Activated effector memory CD4-positive, alpha-beta T cell treated with anti-CD3 and anti-CD28 coated beads, Interleukin-2, amount 50 U/mL, for 16 hours (primary cell): ENCODE measurements at regions not wholly inside any gene's neighbourhood (a gene's known extent, or its start where the extent isn't known, plus 50 kb on each side); places are given as distances from the start of the nearest gene placed in this dataset.

ENCODE experiments used
- DNase-seq: peaks from one replicate; pipeline ENCODE4 v3.0.0-alpha.2; 2020

DNA sequence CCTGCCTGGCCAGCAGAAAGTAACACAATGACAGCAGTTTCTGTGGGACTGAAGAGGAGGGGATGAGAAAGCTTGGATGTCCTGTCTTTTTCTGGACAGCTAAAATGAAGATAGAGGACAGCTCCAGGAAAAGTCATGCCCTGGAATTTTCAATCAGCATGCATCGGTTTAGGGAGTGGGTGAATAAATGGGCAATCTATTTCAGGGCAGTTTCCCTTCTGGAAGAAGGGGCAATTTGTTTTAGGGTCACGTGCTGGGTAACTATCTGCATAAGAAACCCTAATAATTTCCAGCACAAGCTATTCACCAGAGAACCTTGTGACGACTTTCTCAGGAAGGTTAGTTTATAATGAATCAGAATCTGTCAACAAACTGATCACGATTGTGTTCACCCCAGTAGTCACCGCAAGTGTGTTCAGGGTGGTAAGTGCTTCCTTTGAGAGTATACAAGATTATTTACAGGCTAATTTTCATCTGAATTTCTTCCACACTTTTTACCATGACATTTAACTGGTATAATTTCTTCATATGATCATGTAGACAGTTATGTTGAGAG, 318.0 kb upstream of the GBE1 start:
- no peak for DNase-seq

DNA sequence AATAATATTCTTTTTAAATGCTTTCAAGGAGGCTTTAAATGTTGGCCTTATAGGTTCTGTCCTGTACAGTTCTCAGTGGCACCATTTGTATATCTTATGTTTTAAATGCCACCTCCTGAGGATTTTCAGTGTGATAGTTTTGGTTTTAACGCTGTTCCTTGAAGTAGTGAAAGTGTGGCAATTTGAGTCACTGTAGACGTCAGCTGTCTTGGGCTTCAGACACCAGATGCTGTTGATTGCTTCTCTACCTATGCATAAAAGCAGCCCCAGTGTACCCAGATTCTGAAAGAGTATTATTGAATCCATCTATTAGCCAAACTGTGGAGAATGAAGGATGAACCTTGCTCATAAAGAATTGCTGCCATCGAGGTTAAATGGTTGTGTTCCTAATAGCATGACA, 316.8 kb upstream of the GBE1 start:
- DNase-seq, result no peak

DNA sequence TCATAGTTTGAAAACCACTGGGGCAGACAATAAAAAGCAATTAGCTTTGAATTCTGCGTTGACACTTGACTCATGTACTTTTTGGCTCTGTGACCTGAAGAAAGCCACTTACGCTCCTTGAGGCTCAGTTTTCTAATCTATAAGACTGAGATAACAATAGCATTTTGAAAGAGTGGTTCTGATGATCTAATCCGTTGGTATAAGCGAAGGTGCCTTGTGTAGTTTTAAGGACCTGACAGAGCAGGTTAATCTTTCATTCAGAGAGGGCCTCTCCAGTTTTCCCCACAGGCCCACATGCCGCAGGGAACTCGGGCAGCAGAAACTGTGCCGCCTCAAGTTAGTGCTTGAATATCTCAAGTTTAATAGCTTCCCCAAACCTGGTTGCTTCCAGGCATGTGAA, 306.0 kb upstream of the GBE1 start:
- no peak for DNase-seq

DNA sequence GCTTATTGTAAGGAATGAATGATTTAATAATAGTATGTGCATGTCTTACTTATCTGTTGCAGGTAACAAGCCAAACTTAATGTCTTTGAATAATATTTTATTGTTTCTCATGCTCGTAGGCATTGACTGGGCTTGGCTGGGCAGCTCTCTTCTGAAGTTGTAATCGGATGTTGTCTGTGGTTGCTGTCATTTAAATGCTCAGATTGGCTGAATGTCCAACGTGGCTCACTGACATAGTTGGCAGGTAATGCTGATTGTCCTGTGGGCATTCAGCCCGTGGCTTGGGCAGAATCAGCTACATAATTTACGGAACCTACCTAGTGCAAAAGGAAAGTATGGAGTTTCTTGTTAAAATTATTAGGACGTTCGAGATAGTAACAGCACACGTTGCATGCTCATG, 297.4 kb upstream of the GBE1 start:
- DNase-seq, result no peak

DNA sequence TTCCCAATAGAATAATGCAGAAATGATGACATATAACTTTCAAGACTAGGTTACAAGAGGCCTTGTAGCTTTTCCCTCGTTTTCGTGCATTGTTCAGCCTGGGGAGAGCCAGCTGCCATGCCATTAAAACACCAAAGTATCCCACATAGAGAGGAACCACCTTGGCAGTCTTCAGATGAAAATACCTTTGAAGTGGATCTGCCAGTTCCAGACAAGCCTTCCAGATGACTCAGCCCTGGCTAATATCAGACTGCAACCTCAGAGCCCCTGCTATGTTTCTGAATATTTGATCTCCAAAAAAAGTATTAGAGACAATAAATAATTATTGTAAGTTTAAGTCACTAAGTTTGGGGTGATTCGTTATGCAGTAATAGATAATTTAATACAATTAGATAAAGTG, 294.3 kb upstream of the GBE1 start:
- DNase-seq, result no peak

DNA sequence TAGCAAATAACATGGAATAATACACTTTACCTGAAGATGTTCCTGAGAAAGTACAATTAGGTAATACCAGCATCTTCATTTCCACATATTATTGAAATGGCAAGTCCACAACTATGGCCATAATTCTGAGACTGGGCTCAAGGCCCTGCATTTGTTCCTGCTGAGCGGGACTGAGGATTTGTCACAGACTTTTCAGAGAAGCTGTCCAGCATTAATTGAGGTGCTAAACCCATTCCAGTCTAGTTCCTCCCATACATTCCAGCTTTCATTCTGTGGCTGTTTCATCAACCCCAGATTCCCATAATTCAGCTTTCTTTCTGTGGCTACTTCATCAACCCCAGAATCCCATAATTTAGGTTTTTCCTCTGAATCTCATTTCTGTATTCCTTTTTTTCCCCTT, 293.4 kb upstream of the GBE1 start:
- DNase-seq, result no peak

DNA sequence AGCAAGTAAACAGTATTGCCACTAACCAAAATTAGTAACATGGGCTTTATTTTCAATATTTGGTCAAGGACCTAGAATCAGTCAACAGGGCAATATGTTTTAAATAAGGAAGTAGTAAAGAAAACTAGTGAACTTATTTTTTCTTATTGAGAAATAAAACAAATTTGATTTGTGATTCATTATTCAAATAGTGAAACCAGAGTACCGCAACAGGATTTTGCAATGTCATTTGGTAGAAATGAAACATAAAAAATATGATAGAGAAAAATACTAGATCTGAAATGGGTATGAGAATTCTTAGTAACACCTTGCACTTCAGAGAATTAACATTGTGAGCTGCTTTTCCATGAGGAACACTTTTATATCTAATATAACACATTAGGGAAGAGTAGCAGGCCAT, 291.8 kb upstream of the GBE1 start:
- no peak for DNase-seq

DNA sequence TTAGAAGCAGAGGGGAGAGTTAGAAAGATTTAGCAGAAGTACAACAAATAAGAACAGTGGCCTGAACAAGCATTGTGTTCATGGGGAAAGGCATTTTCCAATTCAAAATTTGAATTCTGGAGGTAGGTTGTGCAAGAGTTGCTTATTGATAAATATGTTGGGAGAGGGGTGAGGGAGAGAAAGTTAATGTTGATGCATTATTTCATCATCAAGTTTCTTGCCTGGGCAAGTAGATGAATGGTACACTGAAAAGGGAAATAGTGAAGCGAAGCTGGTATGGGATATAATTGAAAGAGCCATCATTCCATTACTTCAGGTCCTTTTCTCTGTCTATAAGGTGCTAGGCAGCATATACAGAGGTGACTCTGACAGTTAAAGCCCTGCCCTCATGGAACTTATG, 288.9 kb upstream of the GBE1 start:
- no peak for DNase-seq

DNA sequence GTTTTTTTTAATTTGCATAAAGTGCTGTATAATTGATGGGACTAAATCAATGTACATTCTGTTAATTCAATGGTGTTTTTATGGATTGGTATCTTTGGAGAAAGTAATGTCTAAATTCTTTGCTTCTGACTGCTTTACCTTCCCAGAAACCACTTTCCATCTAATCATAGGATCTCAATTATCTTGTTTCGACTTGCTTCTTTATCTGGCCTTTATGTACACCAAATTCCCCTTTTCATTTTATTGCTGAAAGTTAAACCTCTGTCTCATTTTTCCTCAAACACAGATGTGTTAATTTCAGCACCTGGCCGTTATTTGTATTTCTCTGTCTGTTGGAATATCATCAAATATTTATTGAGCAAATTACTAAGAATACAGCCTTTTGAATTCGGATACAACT, 287.3 kb upstream of the GBE1 start:
- no peak for DNase-seq

DNA sequence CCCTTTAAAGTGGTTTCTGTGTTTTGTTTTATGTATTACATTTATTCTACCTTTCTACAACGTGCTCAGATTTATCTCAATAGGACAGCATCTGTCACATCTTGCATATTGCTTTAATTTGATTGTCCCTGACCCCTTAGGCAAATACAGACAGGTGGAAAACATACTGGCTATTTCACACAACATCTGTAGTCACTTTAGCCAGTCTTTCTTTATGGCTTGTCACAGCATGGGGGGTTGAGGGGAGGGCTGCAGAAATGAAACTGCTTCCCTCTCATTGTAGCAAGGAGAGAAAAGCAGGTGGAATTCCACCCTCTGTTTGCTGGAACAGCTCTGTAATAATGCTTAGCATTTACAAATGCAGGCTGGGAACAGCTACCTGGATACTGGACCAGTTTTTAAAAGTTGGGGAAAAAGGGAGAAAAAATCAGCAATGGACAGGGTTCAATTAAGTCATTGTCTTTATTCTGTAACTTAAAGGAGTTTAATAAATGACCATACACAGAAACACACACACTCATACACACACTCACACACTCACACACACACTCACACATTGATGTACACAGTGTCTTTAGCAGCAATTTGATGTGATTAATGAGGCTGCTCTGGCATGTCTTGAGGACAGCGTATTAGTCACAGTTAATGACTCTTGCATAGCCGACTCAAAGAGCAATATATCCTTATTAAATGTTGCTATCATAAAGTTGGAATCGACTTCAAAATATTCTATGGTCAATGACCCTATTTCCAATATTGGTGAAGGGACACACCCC, 283.7 kb upstream of the GBE1 start:
- DNase-seq, result no peak

DNA sequence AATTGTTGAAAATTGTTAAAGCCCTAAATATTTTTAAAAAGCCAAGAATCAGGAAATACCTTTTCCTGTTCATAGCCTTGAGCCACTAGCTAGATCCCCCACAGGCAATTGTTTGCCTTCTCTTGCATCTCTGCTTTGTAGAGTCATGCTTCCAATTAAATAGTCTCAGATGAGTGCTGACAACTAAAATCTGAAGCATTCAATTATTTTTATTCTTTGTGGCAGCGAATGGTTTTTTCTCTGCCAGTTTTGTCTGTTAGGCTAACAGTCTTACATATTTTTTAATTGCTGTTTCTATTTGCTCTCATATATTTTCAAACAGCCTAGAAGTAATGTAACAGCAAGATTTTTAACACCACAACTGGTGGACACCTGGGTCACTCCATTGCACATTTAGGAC, 277.1 kb upstream of the GBE1 start:
- no peak for DNase-seq

DNA sequence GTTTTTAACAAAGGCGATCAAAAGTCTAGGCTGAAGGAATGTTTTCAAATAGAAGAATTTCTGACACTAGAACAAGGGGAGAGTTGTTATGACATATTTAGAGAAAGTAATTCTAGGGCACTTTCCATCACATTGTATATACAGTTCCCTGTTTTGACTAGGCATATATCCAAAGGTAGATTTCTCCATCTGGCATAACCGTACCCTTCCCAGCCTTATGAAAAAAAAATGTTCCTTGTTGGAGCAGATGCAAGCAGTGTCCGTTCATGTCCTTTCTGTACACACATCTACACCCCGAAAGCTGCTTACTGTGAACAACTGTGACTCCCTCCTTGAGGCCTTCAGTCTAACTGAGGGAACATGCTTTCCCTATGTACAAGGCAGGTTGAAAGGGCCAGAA, 271.7 kb upstream of the GBE1 start:
- DNase-seq, result no peak

DNA sequence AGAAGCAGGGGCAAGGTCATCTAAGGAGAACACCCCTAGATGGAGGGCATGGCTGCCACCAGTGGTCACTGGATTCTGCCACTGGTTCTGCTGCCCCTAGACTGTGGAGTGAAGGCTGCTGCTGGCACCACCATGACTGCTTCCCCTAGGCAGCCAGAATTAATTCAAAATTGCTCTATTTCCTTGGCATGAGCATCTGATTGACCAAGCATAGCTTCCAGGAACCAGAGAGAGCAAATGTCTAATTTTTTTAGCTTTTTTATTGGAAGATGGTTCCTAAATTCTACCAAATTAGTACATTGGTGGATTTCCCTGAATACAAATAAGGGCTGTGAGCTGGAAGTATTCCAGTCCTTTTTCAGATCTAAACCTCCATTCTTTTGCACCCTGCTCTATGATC, 270.2 kb upstream of the GBE1 start:
- DNase-seq, result no peak

DNA sequence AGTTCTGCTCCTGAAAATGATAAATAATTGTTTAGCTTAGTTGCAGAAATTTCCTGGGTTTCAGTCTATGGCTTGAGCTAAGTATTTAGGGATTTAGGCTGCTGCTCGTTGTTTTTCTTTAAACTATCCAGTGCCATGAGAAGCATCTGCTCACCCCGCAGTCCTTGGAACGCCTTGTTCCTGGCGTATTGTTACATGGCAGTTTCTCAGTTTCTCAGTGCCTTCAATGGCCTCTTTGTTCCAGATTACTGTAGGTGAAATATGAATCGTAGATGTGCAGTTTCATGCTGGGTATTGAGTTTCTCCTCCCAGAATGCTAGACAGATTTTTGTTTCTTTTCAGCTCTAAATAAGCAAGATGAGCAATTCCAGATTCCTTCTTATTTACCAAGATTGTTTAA, 269.5 kb upstream of the GBE1 start:
- DNase-seq, result no peak

DNA sequence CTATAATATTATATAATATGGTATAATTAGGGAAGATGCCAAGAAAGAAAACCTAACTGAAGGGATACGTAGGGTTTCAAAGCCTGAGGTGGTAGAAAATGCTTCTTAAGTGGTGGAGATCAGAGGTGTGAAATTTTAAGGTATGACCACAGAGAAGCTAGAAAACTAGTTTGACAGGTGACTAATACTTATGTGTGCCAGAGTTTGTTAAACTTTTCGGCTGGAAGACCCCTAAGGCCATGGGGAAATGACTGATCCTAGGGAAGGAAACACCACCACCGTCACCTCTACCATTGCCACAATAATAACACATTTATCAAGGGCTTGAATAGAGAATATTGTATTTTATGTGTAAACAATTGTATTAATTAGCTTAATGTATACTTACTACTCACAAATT, 261.4 kb upstream of the GBE1 start:
- DNase-seq, result no peak

DNA sequence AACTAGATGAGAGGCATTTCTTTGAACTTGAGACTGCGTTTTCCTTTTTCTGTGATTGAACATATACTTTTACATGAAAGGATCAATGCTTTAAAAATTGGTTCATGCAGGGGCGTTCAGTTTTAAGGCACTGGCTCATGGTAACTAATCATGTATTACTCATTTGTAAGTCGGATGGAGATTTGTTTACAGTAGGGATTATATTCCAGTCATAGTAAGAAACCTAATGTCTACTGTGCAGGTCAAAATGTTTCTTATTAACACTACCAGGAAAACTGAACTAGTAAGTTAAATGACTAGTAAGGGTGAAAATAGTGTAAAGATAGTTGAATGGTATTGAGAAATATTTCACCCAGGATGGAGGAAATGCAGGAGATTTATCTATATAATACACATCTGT, 258.8 kb upstream of the GBE1 start:
- no peak for DNase-seq

DNA sequence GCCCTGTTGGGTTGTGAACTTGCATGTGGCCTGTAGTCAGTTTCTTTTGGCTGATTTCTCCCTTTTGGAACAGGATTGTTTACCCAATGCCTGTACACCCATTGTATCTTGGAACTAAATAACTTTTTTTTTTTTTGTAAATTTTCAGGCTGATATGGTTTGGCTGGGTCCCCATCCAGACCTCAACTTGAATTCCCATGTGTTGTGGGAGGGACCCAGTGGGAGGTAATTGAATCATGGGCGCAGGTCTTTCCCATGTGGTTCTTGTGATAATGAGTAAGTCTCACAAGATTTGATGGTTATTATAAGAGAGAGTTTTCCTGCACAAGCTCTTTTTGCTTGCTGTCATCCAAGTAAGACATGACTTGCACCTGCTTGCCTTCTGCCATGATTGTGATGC, 253.8 kb upstream of the GBE1 start:
- no peak for DNase-seq

DNA sequence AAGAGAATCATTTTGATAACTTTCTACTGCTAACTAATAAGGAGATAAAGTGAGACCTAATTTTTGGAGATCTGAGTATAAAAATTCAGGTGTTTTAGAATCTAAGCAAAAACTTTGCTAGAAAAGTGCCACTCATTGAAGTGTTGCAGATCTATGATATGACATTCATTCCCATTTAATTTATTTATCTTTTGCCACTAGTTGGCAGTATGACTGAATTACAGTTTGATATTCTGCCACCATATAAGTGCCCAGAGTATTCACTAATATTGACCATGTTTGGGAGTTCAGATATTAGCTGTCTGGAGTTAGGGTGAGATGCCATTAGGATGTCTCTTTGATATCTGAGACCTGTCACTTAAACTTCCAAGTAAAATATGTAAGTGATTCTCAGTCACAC, 251.3 kb upstream of the GBE1 start:
- no peak for DNase-seq

DNA sequence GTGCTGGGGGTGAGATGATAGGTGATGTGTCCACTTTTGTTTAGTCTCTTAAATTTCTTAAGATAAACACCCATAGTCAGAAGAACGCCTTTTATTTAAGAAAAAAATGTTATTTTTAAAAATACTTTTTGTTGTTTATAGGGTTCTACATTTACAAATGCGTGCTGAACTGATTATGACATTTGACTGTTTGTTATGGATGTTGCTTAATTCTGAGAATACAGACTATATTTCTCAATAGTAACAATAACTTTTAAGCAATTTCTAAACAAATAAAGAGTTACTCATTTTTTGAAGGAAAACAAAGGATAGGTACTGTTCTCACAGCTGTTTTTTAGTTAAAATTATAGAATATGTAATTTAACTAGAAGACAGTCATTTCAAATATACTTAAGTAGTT, 249.9 kb upstream of the GBE1 start:
- no peak for DNase-seq

DNA sequence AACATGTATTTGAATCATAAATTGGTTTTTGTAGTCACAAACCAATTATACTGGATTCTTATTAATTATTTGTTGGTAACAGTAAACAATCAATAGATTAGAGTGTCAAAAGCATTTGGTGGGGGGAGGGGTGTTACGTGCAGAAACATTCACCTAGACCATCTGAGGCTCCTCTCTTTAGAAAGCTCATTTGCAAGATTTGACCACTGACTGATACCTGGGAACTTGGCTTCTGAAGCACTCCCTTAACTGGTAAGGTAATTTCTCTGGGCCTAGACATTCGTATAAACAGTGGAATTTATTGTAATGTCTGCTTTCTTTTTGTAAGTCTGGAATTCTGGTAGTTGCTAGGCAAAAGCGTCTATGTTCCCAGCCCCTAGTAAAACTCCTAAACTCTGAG, 243.8 kb upstream of the GBE1 start:
- no peak for DNase-seq

DNA sequence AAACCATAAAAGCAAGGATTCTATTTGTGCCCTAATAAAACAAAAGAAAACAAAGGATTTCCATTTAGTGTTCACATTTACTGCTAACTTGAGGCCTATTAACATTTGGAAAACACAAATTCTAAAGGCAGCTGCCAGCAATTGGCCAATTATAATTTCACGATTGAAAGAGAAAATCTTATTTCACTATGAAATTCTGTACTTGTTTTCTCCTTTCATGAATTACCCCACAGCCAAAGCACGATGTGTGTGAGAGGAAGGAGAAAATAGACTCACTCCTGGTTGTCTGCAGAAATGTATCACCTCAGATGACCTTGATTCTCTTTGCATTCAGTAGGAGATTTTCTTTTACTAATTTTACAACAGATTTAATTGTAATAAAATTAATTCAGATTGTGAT, 242.8 kb upstream of the GBE1 start:
- no peak for DNase-seq

DNA sequence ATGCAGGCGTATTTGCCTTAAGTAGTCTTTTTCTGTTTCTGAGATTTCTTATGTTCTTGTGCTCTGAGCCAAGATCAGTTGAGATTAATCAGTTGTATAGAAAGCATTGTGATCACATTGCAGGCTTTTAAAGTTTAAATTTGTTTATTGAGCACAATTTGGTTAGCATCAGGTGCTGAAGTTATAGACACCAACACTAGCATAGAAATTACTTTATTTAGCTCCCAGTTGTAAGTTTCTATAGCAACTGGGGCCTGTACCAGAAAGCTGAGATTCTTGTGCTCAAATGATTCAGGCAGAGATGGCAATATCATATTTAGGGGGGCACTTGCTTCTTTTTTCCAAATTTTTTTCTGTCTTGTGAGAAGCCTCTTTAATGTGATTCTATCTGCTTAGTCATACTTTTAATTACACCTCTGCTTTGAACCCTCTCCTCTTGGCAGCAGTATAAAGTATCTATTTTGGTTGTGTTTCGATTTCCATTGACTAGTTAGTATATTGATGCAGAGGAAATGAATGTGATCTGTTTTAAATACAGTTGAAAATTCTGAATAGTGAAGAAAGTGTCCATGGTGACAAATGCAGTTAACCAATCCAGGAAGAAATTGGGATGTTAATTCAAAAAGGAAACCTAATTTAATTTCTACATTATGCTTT, 241.7 kb upstream of the GBE1 start:
- no peak for DNase-seq

DNA sequence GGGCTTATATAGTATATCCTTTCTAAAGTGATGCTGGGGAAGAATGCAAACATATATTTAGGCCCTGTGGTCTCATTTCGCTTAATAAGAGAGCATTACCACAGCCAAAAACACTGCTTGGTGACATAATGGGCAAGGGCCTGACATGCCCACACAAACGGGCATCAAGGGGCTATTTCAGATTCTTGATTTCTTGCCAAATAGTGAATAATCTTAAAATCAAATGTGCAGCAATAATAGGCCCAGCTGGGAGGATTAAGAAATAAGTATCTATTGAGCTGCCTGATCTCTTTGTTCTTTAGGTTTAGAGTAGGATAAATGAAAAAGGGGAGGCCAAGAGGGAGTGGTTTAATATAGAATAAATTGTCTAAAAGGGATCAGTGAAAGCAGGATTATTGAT, 241.0 kb upstream of the GBE1 start:
- no peak for DNase-seq

DNA sequence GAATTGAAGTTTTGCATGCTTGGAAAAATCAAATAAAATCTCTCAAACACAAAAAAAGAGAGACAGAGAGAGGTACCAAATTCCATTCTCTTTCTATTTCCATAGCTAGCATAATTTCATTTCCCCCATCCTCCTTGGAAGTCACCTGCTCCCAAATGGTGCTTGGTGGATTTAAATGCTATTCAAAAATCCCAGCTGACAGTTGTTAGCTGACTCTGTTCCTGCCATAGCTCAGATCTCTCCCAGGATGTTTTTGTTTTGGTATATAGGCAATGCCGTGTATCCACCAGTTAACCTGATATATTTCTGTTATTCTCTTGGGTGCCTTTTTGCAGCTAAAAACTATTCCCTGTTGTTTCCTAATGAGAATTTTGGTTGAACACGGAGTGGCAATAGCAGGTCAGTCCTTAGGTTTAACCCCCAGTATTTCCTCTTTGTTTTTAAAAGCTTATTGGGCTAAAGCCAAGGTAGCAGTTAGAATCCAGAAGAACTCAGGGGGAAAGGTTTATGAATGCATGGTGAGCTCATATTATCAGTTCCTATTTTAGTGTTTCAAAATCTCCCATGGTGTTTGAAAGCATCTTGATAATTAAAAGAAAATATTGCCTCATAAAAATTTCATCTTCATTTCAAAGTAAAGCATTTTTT, 240.0 kb upstream of the GBE1 start:
- no peak for DNase-seq
